ENCODE measurements at regions not wholly inside any gene's neighbourhood (a gene's known extent, or its start where the extent isn't known, plus 50 kb on each side); places are given as distances from the start of the nearest gene placed in this dataset.
"Not testable (repeated sequence)": the region's sequence is repeated elsewhere in the genome, so short reads cannot be mapped to it uniquely, and the experiment has no call there.

- no peak for DNase-seq
Measured at GRCh38 chr13:87376081-87376480, 295.1 kb upstream of the SLITRK5 start.

GRCh38 chr13:87384099-87384498 lies 287.1 kb upstream of the SLITRK5 start:
- DNase-seq = no peak

DNA sequence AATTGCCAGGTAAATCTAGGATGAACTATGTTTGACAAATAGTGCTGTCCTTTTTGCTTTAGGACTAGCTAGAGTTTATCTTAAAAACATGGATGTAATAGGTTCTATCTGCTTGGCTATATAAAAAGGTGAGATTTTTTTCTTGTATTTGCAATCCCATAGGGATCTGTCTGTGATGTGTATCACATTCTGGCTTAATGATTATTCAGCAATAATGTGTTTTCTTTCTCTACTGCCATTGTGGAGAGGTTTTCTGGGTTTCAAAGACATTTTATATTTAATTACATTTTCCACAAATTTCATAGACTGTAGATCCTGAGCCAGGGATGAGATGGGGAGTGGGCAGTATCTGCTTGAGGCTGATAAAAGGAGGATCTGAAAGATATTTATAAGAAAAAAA lies 277.8 kb upstream of the SLITRK5 start:
- DNase-seq = no peak

GRCh38 chr13:87398047-87398446 lies 273.1 kb upstream of the SLITRK5 start:
- DNase-seq = no peak

GRCh38 chr13:87403748-87404432 lies 267.3 kb upstream of the SLITRK5 start:
- DNase-seq = no peak

DNA sequence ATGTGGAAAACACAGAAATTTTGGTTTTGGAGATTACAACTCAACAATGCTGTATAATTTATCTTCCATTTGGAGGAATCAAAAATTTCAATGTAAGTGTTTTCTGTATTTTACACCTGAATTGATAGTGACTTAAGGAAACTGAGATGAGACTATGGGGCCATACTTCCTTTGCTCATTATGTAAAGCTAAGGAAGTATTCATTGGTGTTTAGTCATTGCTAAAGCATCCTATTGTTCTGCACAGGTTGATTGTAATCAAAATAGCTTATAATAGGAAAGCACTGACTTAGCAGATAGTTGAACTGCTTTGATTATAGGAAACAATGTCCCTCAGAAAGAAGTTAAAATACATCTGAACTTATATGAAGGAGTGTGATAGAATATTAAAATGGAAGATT lies 244.4 kb upstream of the SLITRK5 start:
- DNase-seq = no peak

DNA sequence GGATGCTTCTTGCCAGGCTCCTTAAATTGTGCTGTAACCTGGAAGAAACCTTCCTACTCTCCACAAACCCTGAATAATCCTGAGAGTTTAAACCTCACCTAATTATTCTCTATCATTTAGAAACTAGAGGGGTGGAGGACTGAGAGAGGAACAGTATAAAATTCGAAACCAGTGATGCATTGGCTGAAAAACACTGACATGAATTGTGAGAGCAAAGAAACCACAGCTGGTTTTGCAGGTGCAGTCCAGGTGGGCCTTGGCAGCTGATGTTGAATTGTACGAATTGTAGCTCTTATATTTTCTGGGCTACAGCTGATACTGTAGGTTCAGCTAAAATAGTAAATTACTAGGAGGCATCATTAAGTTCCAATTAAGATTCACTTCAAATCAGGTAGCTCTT lies 227.0 kb upstream of the SLITRK5 start:
- DNase-seq = no peak

DNA sequence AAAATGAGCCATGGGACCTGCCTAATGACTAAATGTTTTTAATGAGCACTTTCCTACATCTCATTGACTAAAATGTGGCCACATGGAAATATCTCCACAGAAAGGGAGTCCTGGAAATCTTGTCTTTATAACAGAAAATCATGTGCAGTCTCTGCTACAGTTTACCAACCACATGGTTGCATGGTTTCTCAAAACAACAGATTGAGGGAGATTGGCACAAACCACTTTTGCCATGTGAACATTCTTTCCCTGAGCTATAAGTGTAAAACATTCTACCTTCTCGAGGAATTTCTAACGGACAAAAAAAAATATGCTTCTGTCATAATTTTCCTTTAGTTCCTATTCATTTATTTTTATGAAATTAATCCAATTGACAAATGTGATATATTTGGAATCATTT lies 218.9 kb upstream of the SLITRK5 start:
- no peak for DNase-seq

DNA sequence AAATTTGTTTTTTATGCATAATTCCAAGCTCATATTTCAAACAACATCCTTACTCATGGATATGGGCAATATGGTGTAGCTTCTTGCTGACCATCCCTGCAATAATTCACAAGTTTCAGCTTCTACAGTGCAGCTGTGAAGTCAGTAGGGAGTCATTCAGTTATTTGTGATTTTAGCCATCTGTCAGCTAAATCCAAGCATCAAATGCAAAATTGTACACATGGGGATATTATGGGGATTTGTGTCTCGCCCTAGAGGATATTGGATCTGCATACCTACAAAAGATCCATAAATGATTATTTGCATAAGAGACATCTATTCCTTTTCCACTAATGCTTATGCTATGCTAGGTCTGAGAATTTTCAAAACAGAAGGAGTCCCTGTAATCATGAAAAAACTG lies 217.9 kb upstream of the SLITRK5 start:
- DNase-seq = no peak

DNA sequence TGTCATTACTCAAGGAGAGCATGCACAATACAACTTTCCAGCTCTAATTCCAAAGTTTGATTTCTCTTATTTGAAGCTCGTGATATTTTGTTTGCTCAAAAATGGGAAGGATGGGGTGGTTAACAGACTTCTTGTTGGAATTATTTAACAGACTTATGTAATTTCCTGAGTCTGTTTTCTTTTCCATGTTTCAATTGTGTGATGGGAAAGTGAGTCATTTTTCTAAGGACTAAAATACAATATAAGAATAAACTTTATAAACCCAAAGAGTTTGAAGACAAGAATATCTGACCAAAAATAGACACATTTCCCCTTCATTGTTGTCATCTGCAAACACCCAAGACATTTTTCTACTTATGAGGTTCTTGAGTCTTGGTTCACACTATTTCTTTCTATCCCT lies 211.8 kb upstream of the SLITRK5 start:
- DNase-seq = no peak

DNA sequence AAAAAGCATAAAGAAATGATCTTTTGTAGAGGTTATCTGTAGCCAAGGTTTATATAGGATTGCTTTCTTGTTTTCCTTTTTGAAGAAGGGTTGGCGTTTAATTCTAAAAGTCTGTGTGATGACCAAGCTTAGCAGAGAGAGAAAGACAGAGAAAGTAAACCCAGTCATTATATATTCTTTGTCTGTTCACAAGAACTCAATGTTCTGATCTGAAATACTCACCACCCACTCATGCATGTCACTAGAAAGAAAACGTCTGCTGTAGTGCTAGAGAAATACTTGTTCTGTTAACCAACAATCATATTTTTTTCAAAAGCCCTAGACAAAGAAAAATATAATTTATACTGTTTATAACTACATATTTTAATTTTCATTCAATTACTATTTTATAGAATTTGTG lies 173.7 kb upstream of the SLITRK5 start:
- no peak for DNase-seq

DNA sequence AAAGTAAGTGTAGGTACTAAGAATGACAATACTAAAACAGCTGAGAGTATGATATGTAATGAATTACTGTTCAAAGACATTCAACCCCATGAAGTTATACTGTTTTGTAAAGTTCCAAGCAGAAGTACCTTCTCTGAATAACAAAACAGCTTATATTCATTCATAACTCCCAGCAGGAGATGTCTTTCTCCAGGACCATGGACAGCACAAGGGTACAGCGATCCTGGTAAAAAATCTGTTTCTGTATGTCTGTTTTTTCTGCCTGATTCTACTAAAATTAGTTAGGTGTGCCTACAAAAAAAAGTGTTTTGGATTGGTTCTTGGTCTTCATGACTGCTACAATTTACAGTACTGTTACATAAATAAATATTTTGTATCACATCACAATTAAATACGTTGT lies 172.5 kb upstream of the SLITRK5 start:
- peak; percentile 72 for DNase-seq

GRCh38 chr13:87524775-87525174 lies 146.4 kb upstream of the SLITRK5 start:
- no peak for DNase-seq

- DNase-seq = no peak
Measured at GRCh38 chr13:87533776-87534175, 137.4 kb upstream of the SLITRK5 start.

GRCh38 chr13:87535911-87536310 lies 135.3 kb upstream of the SLITRK5 start:
- no peak for DNase-seq

GRCh38 chr13:87536499-87536898 lies 134.7 kb upstream of the SLITRK5 start:
- DNase-seq = no peak

DNA sequence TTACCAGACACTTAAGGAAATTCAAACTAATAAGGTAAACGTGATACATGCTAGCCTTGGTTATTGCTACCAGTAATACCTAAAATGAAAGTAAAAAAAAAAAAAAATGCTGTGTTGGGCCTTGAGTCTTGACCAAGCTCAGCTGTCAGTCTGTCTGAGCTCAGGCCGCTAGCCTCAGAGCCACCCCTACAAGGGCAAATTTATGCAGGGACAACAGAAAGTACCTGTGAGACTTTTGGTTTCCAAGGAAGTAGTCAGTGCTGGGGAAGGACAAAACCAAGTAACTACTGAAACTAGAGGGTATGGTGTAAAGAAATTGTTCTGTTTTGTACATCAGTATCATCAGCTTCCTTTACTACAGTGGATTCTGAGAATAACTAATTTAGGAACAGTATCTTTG lies 134.3 kb upstream of the SLITRK5 start:
- DNase-seq = no peak

DNA sequence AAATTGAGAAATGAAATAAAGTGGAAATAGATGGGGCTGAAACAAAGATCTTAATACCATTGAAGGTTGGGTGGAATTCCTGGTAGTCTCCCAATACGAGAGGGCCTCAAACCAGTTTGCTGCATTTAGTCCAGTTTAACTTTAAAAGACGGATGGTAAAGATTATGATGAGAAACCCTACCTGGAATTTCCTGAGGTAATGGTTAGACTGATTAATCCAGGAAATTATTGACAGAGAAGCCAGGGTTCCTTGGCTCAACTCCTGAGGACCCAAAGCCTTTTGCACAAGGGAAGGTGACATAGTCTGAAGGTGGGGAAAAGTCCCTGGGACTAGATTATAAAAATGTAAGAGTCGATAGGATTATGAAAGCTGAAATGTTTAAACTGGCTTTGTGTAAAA lies 133.2 kb upstream of the SLITRK5 start:
- no peak for DNase-seq

DNA sequence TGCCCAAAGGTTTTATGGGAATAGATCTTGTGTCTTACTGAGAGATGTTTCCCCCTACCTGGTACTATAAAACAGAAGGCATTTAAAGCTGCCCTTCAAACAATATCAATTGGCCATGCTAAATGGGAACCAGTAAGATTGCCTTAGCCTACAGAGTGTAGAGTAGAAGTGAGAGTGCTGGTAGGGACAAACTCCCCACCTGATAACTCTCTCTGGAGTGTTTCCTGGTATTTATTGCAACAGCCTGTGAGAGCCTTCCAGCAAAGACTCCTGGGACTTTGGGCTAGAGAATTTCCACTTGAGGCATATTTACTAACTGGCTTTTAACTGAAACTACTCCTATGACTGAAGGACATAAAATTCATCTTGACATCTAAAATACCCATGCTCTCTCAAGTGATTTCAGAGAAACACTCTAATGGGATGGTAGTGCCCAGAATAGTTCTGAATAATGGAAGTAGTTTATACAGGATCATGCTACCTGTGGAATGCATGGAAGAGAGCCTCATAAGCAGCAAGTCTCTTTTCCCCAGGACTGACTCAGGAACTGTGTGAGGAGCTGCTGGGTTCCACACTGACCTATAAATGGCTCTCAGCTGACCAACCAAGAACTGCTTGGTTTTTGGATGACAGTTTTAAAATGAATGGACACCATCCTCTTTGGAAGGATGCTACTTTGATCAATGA lies 132.7 kb upstream of the SLITRK5 start:
- DNase-seq = peak; percentile 16

DNA sequence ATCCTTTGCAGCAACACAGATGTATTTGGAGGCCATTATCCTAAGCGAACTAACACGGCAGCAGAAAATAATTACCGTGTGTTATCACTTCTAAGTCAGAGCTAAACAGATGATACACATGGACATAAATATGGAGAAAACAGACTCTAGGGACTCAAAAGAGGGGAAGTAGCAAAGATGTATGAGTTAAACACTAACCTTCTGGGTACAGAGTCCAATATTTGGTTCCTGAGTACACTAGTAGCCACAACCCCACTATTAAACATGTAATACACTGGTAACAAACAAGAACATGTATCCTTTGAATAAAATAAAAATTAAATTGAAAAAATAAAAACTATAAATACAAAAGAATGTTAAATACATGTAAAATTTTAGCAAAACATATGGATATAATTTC lies 118.0 kb upstream of the SLITRK5 start:
- DNase-seq = no peak

DNA sequence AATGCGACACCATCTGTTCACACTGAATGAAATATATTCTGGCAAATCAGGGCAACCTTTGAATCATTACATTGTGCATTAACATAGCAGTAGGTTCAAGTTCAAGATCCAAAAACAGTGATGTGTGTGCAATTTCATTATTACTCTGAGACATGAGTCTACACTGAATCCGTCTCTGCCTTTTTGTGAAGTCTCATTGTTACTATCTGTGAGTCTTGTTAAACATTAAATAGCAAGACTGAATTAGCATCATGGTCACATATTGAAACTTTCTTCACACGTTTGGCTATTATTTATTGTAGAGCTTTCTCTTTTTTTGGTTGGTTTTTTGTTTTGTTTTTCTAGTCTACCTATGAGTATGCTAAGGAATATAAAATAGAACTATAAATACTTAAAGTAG lies 117.1 kb upstream of the SLITRK5 start:
- no peak for DNase-seq

DNA sequence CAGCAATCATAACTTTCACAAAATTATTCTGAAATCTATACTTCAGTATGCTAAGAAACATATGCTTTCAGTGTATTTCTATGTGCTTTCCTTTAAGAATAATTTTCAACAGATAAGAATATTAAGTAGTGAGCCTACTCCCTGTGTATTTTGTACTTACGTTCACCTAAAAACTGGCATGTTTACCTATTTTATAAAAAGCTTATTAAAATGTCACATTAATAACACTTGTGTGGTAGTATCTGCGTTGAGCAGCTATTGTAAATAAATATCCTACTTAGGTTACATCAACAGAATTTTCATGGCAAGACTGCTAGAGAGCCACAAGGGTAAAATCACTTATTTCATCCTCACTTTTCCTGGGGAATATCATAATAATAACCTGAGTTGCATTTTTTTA lies 113.4 kb upstream of the SLITRK5 start:
- no peak for DNase-seq

DNA sequence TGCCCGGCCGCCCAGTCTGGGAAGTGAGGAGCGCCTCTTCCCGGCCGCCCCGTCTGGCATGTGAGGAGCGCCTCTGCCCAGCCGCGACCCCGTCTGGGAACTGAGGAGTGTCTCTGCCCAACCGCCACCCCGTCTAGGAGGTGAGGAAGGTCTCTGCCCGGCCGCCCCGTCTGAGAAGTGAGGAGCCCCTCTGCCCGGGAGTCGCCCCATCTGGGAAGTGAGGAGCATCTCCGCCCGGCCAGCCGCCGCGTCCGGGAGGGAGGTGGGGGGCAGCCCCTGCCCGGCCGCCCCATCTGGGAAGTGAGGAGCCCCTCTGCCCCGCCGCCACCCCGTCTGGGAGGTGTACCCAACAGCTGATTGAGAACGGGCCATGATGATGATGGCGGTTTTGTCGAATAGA lies 109.6 kb upstream of the SLITRK5 start:
- DNase-seq = not testable (repeated sequence)

DNA sequence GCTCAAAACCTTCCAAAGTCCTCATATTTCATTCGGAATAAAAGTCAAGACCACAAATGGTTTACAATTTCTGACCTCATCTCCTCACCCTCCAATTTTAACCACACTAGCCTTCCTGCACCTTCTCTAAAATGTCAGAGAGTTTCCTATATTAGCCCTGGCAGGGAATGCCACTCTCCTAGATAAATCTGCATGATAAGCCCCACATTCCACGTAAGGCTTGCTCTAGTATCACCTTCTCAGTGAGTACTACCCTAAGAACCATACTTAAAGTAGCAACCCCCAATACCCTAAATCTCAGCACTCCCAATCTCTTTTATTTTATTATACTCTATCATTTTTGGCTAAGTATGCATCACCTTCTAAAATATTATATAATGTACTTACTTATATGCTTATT lies 100.5 kb upstream of the SLITRK5 start:
- no peak for DNase-seq

DNA sequence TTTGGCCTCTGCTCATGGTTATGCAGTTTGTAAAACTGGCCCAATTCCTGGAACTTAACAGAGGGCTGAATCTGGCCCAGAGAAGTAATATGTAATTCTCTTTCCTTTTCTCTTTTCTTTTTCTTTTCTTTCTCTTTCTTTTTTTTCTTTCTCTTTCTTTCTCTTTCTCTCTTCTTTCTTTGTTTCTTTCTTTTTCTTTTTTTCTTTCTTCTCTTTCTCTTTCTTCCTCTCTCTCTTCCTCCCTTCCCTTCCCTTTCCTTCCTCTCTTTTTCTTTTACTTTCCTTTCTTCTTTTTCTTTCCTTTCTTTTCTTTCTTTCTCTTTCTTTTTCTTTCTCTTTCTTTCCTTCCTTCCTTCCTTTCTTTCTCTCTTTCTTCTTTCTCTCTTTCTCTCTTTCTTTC lies 88.8 kb upstream of the SLITRK5 start:
- no peak for DNase-seq
